ENCODE measurements at regions not wholly inside any gene's neighbourhood (a gene's known extent, or its start where the extent isn't known, plus 50 kb on each side); places are given as distances from the start of the nearest gene placed in this dataset.

DNA sequence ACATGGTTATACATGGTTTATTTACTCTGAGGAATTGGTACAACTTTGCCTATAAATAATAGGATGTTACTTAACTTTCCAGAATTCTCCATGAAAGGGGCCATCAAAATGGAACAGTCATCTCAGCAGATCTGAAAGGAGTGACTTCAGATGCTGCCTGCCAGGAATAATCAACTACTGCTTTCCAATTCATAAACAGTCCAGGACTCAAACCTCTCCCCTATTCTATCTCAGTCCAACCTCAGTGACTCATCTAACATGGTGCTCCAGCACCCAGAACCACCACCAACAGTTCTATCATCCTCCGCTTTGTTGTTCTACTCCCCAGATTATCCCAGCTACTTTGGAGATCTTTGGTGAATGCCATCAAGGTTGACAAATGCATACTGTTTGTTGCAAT lies 221.5 kb upstream of the MPDZ start:
- H3K4me3 ChIP-seq (ENCODE audit: low read length): no peak overlapping the region
- TF ChIP-seq, protein P1, sequence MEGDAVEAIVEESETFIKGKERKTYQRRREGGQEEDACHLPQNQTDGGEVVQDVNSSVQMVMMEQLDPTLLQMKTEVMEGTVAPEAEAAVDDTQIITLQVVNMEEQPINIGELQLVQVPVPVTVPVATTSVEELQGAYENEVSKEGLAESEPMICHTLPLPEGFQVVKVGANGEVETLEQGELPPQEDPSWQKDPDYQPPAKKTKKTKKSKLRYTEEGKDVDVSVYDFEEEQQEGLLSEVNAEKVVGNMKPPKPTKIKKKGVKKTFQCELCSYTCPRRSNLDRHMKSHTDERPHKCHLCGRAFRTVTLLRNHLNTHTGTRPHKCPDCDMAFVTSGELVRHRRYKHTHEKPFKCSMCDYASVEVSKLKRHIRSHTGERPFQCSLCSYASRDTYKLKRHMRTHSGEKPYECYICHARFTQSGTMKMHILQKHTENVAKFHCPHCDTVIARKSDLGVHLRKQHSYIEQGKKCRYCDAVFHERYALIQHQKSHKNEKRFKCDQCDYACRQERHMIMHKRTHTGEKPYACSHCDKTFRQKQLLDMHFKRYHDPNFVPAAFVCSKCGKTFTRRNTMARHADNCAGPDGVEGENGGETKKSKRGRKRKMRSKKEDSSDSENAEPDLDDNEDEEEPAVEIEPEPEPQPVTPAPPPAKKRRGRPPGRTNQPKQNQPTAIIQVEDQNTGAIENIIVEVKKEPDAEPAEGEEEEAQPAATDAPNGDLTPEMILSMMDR (IDR thresholded peaks at IDR 0.05; ENCODE audit: insufficient read depth, low read depth, low read length, missing control alignments): no peak

GRCh38 chr9:13500034-13500433 lies 220.5 kb upstream of the MPDZ start:
- no peak for DNase-seq (ENCODE audit: low read depth)
- no peak overlapping the region for H3K4me3 ChIP-seq (ENCODE audit: low read length)
- TF ChIP-seq, protein P1 (IDR thresholded peaks at IDR 0.05; ENCODE audit: insufficient read depth, low read depth, low read length, missing control alignments): no peak

More for the DNA sequence above, 221.5 kb upstream of the MPDZ start:
- no peak for DNase-seq (ENCODE audit: low read depth)

- DNase-seq (ENCODE audit: low read depth): no peak
- H3K4me3 ChIP-seq (ENCODE audit: low read length): no peak overlapping the region
- TF ChIP-seq, protein P1 (IDR thresholded peaks at IDR 0.05; ENCODE audit: insufficient read depth, low read depth, low read length, missing control alignments): no peak
Measured at GRCh38 chr9:13493697-13494096, 214.2 kb upstream of the MPDZ start.

GRCh38 chr9:13491493-13492424 lies 212.3 kb upstream of the MPDZ start:
- TF ChIP-seq, protein P1 (IDR thresholded peaks at IDR 0.05; ENCODE audit: insufficient read depth, low read depth, low read length, missing control alignments): no peak
- peak; percentile 48 for DNase-seq (ENCODE audit: low read depth)

GRCh38 chr9:13491138-13491492 lies 211.6 kb upstream of the MPDZ start:
- no peak for DNase-seq (ENCODE audit: low read depth)
- H3K4me3 ChIP-seq (ENCODE audit: low read length): no peak overlapping the region
- TF ChIP-seq, protein P1 (IDR thresholded peaks at IDR 0.05; ENCODE audit: insufficient read depth, low read depth, low read length, missing control alignments): no peak

More at GRCh38 chr9:13491493-13492424, 212.3 kb upstream of the MPDZ start:
- H3K4me3 ChIP-seq (ENCODE audit: low read length): no peak overlapping the region

DNA sequence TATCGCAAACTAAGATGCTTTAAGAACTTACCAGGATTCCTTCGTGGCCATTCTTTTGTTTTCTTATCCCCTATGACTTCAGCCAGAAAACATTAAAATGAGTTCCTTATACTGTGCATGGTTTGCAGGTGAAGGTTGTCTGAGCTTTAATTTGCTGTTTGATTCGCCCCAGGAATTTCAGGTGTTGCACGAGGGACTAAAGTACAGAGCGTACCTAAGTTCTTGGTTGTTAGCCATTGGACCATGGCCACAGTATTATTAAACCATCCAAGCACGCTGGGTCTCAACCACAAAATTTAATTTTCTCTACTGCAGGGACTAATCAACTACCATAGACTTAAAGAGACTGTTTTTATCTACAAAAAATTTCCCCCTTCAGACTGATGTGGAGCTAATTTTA lies 208.4 kb upstream of the MPDZ start:
- no peak overlapping the region for H3K4me3 ChIP-seq (ENCODE audit: low read length)
- TF ChIP-seq, protein P1 (IDR thresholded peaks at IDR 0.05; ENCODE audit: insufficient read depth, low read depth, low read length, missing control alignments): no peak
- no peak for DNase-seq (ENCODE audit: low read depth)

GRCh38 chr9:13487498-13487897 lies 208.0 kb upstream of the MPDZ start:
- TF ChIP-seq, protein P1 (IDR thresholded peaks at IDR 0.05; ENCODE audit: insufficient read depth, low read depth, low read length, missing control alignments): no peak
- no peak overlapping the region for H3K4me3 ChIP-seq (ENCODE audit: low read length)
- DNase-seq (ENCODE audit: low read depth): no peak

Measured in epithelial cell of esophagus (primary cell).